ENCODE measurements at regions not wholly inside any gene's neighbourhood (a gene's known extent, or its start where the extent isn't known, plus 50 kb on each side); places are given as distances from the start of the nearest gene placed in this dataset.
"Not testable (repeated sequence)": the region's sequence is repeated elsewhere in the genome, so short reads cannot be mapped to it uniquely, and the experiment has no call there.

- H3K27ac ChIP-seq (ENCODE audit: low read depth) = peak overlapping the region; percentile 88
- H4K20me1 ChIP-seq (replicated peaks; ENCODE audit: insufficient read depth) = no peaks in the 10 kb centered on the region
- no peak for DNase-seq (ENCODE audit: low spot score)
- peak overlapping the region; percentile 42 for H3K4me2 ChIP-seq
- peaks cover 6% of the 10 kb centered on the region; the same call in 2 of the 3 replicates for H3K36me3 Mint-ChIP-seq (ENCODE audit: low read depth)
- H3K4me3 Mint-ChIP-seq = no peak overlapping the region
- no peaks in the 10 kb centered on the region for H3K36me3 ChIP-seq (ENCODE audit: insufficient read depth)
- no peaks in the 10 kb centered on the region for H3K9me2 ChIP-seq (ENCODE audit: insufficient read depth)
- peaks cover 26% of the 10 kb centered on the region for H3K4me1 ChIP-seq (ENCODE audit: insufficient read depth)
- no peaks in the 10 kb centered on the region for H3F3A ChIP-seq (replicated peaks; ENCODE audit: low read depth)
- no peak overlapping the region for H3K4me3 ChIP-seq
- H3K4me1 Mint-ChIP-seq = peaks cover 43% of the 10 kb centered on the region
- H3K79me2 ChIP-seq (replicated peaks; ENCODE audit: insufficient read depth) = no peaks in the 10 kb centered on the region
- TF ChIP-seq POLR2AphosphoS5 (IDR thresholded peaks at IDR 0.05; ENCODE audit: low read depth) (no peak), NANOG (IDR thresholded peaks at IDR 0.05; ENCODE audit: borderline replicate concordance) (no peak), REST (IDR thresholded peaks at IDR 0.05; ENCODE audit: unreplicated experiment) (no peak)
- no peaks in the 10 kb centered on the region for H3K27me3 Mint-ChIP-seq (ENCODE audit: insufficient read depth, low read depth, poor library complexity)
- H3K27me3 ChIP-seq (ENCODE audit: insufficient read depth) = no peaks in the 10 kb centered on the region
- no peak overlapping the region for H2AFZ ChIP-seq
- H3K9me3 Mint-ChIP-seq = peaks cover 4% of the 10 kb centered on the region; the same call in 2 of the 3 replicates
- no peak overlapping the region for H3K27ac Mint-ChIP-seq
- ATAC-seq = no peak
Measured at GRCh38 chr4:138113819-138114400, 128.2 kb downstream of the SLC7A11 start.

GRCh38 chr4:138112890-138113289 lies 129.3 kb downstream of the SLC7A11 start:
- H3K27me3 ChIP-seq (ENCODE audit: insufficient read depth); H3K27me3 Mint-ChIP-seq (ENCODE audit: insufficient read depth, low read depth, poor library complexity); H3K36me3 ChIP-seq (ENCODE audit: insufficient read depth); H4K20me1 ChIP-seq (replicated peaks; ENCODE audit: insufficient read depth); H3K79me2 ChIP-seq (replicated peaks; ENCODE audit: insufficient read depth); H3F3A ChIP-seq (replicated peaks; ENCODE audit: low read depth); H3K9me2 ChIP-seq (ENCODE audit: insufficient read depth); H2AFZ ChIP-seq: not testable (repeated sequence)
- ATAC-seq (peak; percentile 20; the same call in 2 of the 3 replicates), DNase-seq (ENCODE audit: low spot score) (peak; percentile 53)
- peak overlapping the region; percentile 88 for H3K27ac ChIP-seq (ENCODE audit: low read depth)
- Mint-ChIP-seq H3K4me1 (peaks cover 44% of the 10 kb centered on the region), H3K36me3 (ENCODE audit: low read depth) (peaks cover 12% of the 10 kb centered on the region), H3K9me3 (peaks cover 12% of the 10 kb centered on the region), H3K27ac (peak overlapping the region; percentile 95), H3K4me3 (peak overlapping the region; percentile 15; the same call in 1 of the 3 replicates)
- H3K4me1 ChIP-seq (ENCODE audit: insufficient read depth) = peaks cover 26% of the 10 kb centered on the region
- H3K4me3 ChIP-seq = peak overlapping the region; percentile 21; the same call in 1 of the 2 replicates
- H3K4me2 ChIP-seq = peak overlapping the region; percentile 42
- peak; percentile 38; the same call in 1 of the 2 replicates for TF ChIP-seq ZNF462 (CRISPR knock-in tag; IDR thresholded peaks at IDR 0.05)
